ENCODE measurements at regions not wholly inside any gene's neighbourhood (a gene's known extent, or its start where the extent isn't known, plus 50 kb on each side); places are given as distances from the start of the nearest gene placed in this dataset.

- Histone ChIP-seq H3K27me3 (no peaks in the 10 kb centered on the region), H3K4me1 (peaks cover 0 to 3% (median 0%) of the 10 kb centered on the region in 4 donors), H3K9me3 (no peaks in the 10 kb centered on the region), H3K36me3 (no peaks in the 10 kb centered on the region), H3K4me3 (no peak overlapping the region), H3K27ac (no peak overlapping the region)
- in situ Hi-C loops (cut with MboI; ENCODE audit: low pct_ligation_motif_present in 1 of 4, low pct_unique_long_range_greater_than_20kb in 1 of 4, low sequenced_read_pairs in 3 of 4) (no loop called here), intact Hi-C loops (cut with DNase I; ENCODE audit: low total_unique reads) (loop anchor here (10.0 kb wide), 1 partner anchor 505 kb away; no protein-coding TSS in a partner anchor)
- no peak for DNase-seq
- TF ChIP-seq, protein P1, sequence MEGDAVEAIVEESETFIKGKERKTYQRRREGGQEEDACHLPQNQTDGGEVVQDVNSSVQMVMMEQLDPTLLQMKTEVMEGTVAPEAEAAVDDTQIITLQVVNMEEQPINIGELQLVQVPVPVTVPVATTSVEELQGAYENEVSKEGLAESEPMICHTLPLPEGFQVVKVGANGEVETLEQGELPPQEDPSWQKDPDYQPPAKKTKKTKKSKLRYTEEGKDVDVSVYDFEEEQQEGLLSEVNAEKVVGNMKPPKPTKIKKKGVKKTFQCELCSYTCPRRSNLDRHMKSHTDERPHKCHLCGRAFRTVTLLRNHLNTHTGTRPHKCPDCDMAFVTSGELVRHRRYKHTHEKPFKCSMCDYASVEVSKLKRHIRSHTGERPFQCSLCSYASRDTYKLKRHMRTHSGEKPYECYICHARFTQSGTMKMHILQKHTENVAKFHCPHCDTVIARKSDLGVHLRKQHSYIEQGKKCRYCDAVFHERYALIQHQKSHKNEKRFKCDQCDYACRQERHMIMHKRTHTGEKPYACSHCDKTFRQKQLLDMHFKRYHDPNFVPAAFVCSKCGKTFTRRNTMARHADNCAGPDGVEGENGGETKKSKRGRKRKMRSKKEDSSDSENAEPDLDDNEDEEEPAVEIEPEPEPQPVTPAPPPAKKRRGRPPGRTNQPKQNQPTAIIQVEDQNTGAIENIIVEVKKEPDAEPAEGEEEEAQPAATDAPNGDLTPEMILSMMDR (IDR thresholded peaks at IDR 0.05): no peak
- TF ChIP-seq POLR2AphosphoS5 (IDR thresholded peaks at IDR 0.05): no peak
- no peak for TF ChIP-seq POLR2A (IDR thresholded peaks at IDR 0.05)
- TF ChIP-seq EP300 (IDR thresholded peaks at IDR 0.05; ENCODE audit: low read depth): no peak
- 21 to 29% methylated on average over 2 of the region's 2 CpGs for WGBS, 2 donors (ENCODE audit: low coverage in 1 of 2)
Observed at GRCh38 chr2:237020090-237020489, 65.6 kb upstream of the COPS8 start.

DNA sequence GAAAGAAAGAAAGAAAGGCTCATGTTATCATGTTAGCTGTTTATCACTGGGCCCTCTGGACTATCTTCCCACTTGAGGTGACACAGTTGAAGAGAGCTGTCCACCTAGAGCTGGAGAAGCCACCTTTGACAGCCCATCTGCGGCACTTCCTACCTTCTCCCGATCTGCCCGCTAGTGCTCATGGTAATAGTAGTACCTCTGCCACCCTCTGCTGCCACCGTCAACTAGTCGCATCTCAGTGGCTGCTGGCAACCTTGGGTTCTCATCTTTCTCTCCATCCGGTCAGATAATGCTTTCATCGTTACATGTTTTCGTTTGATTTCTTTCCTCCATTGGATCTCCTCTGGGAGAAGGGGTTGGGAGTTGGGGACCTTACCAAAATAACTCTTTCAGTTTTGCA lies 63.2 kb upstream of the COPS8 start:
- Histone ChIP-seq H3K4me1 (peaks cover 0 to 10% (median 4%) of the 10 kb centered on the region in 4 donors), H3K4me3 (no peak overlapping the region), H3K9me3 (no peaks in the 10 kb centered on the region), H3K27me3 (no peaks in the 10 kb centered on the region), H3K27ac (no peak overlapping the region), H3K36me3 (no peaks in the 10 kb centered on the region)
- no peak for DNase-seq
- intact Hi-C loops (cut with DNase I; ENCODE audit: low total_unique reads) (loop anchor here (10.0 kb wide), 1 partner anchor 508 kb away; no protein-coding TSS in a partner anchor), in situ Hi-C loops (cut with MboI; ENCODE audit: low pct_ligation_motif_present in 1 of 4, low pct_unique_long_range_greater_than_20kb in 1 of 4, low sequenced_read_pairs in 3 of 4) (no loop called here)
- TF ChIP-seq POLR2A (IDR thresholded peaks at IDR 0.05): no peak
- TF ChIP-seq, protein P1 (IDR thresholded peaks at IDR 0.05): no peak
- TF ChIP-seq POLR2AphosphoS5 (IDR thresholded peaks at IDR 0.05): no peak
- no peak for TF ChIP-seq EP300 (IDR thresholded peaks at IDR 0.05; ENCODE audit: low read depth)
- WGBS, 2 donors (ENCODE audit: low coverage in 1 of 2): 92 to 97% methylated on average over 6 to 8 of the region's 8 CpGs

DNA sequence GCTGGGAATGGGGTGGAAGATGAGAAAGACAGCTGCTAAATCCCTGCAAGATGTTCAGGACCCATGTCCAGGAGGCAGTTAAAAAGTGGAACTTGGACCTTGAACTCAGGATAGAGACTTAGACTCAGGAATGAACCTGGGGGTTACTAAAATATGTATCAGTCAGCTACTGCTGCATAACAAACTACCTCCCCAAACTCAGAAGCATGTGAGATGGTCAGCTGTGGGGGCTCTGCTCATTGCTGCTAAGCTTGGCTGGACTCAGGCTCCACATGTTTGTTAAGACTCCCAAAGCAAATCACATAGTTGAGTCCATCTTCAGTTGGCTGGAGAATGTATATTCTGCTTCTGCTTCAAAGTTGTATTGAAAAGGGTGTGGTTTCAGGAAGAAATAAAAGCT lies 61.4 kb upstream of the COPS8 start:
- peak overlapping the region in 2 of 4 donors; percentile 17 to 28 for H3K27ac ChIP-seq
- peaks cover 0 to 10% (median 4%) of the 10 kb centered on the region in 4 donors for H3K4me1 ChIP-seq
- in situ Hi-C loops (cut with MboI; ENCODE audit: low pct_ligation_motif_present in 1 of 4, low pct_unique_long_range_greater_than_20kb in 1 of 4, low sequenced_read_pairs in 3 of 4): no loop called here
- no peak for DNase-seq
- H3K4me3 ChIP-seq: no peak overlapping the region
- no peaks in the 10 kb centered on the region for H3K27me3 ChIP-seq
- no peaks in the 10 kb centered on the region for H3K36me3 ChIP-seq
- intact Hi-C loops (cut with DNase I; ENCODE audit: low total_unique reads): loop anchor here (10.0 kb wide), 1 partner anchor 509 kb away; no protein-coding TSS in a partner anchor
- no peaks in the 10 kb centered on the region for H3K9me3 ChIP-seq
- TF ChIP-seq POLR2AphosphoS5 (IDR thresholded peaks at IDR 0.05) (no peak), EP300 (IDR thresholded peaks at IDR 0.05; ENCODE audit: low read depth) (no peak), POLR2A (IDR thresholded peaks at IDR 0.05) (no peak)
- TF ChIP-seq, protein P1 (IDR thresholded peaks at IDR 0.05): no peak

DNA sequence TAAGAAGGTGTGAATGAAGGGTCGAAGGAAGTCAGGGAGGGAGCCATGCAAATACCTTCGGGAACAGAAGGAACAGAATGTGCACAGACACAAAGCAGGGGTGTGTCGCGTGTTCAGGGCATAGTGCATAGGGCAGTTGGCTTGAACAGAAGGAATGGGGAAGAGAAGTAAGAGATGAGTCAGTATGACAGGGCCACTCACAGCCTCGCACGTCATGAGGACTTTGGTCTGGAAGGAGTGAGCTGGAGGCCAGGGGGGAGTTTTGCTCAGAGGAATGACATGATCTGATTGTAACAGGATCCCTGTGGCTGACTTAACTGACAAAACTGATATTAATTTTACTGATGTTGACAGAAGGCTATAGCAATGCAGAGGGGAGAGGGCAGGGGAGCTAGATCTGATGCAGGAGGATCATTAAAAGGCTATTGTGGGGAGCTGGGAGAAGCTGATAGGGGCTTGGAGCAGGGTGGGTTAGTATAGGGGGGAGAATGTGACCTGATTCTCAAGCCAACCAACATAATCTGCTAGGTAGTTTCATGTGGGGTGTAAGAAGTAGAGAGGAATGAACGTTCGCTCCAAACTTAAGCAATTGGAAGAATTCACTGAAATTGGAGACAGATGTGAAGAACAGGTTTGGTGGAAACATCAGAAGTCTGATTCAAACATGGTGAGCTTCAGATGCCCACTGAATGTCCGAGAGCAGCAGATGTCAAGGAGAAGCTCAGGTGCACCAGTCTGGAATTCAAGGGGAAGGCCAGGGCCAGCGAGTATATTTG lies 60.4 kb upstream of the COPS8 start:
- WGBS, 2 donors (ENCODE audit: low coverage in 1 of 2): 74 to 75% methylated on average over 9 to 10 of the region's 10 CpGs
- in situ Hi-C loops (cut with MboI; ENCODE audit: low pct_ligation_motif_present in 1 of 4, low pct_unique_long_range_greater_than_20kb in 1 of 4, low sequenced_read_pairs in 3 of 4) (loop anchor here in 1 of 4 donors (25.0 kb wide), 1 partner anchor 513 kb away; a partner anchor contains a TSS), intact Hi-C loops (cut with DNase I; ENCODE audit: low total_unique reads) (loop anchor here (10.0 kb wide), 1 partner anchor 510 kb away; no protein-coding TSS in a partner anchor)

More for the DNA sequence above, 60.4 kb upstream of the COPS8 start:
- DNase-seq: peak; percentile 73
- no peak overlapping the region for H3K4me3 ChIP-seq
- no peaks in the 10 kb centered on the region for H3K36me3 ChIP-seq
- H3K27ac ChIP-seq: peak overlapping the region in 3 of 4 donors; percentile 43 to 58 (median 54)
- H3K27me3 ChIP-seq: no peaks in the 10 kb centered on the region
- TF ChIP-seq, protein P1 (IDR thresholded peaks at IDR 0.05): no peak
- TF ChIP-seq POLR2AphosphoS5 (IDR thresholded peaks at IDR 0.05) (peak in 2 of 3 donors; percentile 71 to 85), POLR2A (IDR thresholded peaks at IDR 0.05) (peak; percentile 28), EP300 (IDR thresholded peaks at IDR 0.05; ENCODE audit: low read depth) (peak; percentile 86)
- peaks cover 0 to 7% (median 4%) of the 10 kb centered on the region in 4 donors for H3K4me1 ChIP-seq
- no peaks in the 10 kb centered on the region for H3K9me3 ChIP-seq
